Endothelial cell (in vitro differentiated cells): ENCODE measurements at regions not wholly inside any gene's neighbourhood (a gene's known extent, or its start where the extent isn't known, plus 50 kb on each side); places are given as distances from the start of the nearest gene placed in this dataset.

Source experiments
- DNase-seq: peaks from one replicate; pipeline ENCODE4 v3.0.0; 2021; ENCODE audit warnings: low spot score
- H3K27ac Mint-ChIP-seq: one replicate; pipeline ENCODE4 v1.8.0; 2021; ENCODE audit warnings: mixed read lengths, inconsistent platforms; ENCODE audit not compliant: unreplicated experiment
- H3K27me3 Mint-ChIP-seq: one replicate; pipeline ENCODE4 v1.8.0; 2021; ENCODE audit warnings: mild to moderate bottlenecking, moderate library complexity, mixed read lengths, inconsistent platforms; ENCODE audit not compliant: unreplicated experiment
- H3K36me3 Mint-ChIP-seq: one replicate; pipeline ENCODE4 v1.8.0; 2021; ENCODE audit warnings: mild to moderate bottlenecking, low read depth, mixed read lengths, inconsistent platforms; ENCODE audit not compliant: unreplicated experiment
- H3K4me1 Mint-ChIP-seq: one replicate; pipeline ENCODE4 v1.8.0; 2021; ENCODE audit warnings: mild to moderate bottlenecking, mixed read lengths, inconsistent platforms; ENCODE audit not compliant: unreplicated experiment
- H3K4me3 Mint-ChIP-seq: one replicate; pipeline ENCODE4 v1.8.0; 2021; ENCODE audit warnings: mild to moderate bottlenecking, mixed read lengths, inconsistent platforms; ENCODE audit not compliant: unreplicated experiment
- H3K9me3 Mint-ChIP-seq: one replicate; pipeline ENCODE4 v1.8.0; 2021; ENCODE audit warnings: mixed read lengths, inconsistent platforms; ENCODE audit not compliant: unreplicated experiment
- TF ChIP-seq, protein P1 (sequence below): fragments of 200-600 bp; sonication (generic); IDR thresholded peaks from one replicate; pipeline ENCODE4 v1.5.0; 2021; ENCODE audit warnings: antibody characterized with exemption; ENCODE audit not compliant: unreplicated experiment

DNA sequence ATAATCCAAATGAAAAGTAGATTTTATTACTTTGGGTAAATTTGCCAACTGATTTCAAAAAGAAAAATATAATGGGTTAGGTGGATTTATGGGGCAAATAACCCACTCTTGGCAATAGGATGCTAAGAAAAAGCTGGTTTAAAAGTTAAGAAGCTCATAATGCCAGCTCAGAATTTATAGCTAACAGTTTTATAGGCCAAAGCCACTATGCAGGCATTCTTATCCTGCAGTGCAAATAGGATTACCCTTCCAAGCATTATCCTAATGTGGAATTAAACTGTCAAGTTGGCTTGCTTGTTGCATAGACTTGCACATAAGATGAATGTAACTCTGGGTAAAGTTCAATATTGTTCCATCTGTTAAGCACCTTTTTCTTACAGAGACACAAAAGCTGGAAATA, 703.0 kb downstream of the PCDH18 start:
- H3K9me3 Mint-ChIP-seq: no peaks in the 10 kb centered on the region
- no peaks in the 10 kb centered on the region for H3K27me3 Mint-ChIP-seq
- no peaks in the 10 kb centered on the region for H3K4me1 Mint-ChIP-seq
- DNase-seq: no peak
- TF ChIP-seq, protein P1, sequence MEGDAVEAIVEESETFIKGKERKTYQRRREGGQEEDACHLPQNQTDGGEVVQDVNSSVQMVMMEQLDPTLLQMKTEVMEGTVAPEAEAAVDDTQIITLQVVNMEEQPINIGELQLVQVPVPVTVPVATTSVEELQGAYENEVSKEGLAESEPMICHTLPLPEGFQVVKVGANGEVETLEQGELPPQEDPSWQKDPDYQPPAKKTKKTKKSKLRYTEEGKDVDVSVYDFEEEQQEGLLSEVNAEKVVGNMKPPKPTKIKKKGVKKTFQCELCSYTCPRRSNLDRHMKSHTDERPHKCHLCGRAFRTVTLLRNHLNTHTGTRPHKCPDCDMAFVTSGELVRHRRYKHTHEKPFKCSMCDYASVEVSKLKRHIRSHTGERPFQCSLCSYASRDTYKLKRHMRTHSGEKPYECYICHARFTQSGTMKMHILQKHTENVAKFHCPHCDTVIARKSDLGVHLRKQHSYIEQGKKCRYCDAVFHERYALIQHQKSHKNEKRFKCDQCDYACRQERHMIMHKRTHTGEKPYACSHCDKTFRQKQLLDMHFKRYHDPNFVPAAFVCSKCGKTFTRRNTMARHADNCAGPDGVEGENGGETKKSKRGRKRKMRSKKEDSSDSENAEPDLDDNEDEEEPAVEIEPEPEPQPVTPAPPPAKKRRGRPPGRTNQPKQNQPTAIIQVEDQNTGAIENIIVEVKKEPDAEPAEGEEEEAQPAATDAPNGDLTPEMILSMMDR: no peak
- no peaks in the 10 kb centered on the region for H3K36me3 Mint-ChIP-seq
- H3K4me3 Mint-ChIP-seq: no peak overlapping the region
- H3K27ac Mint-ChIP-seq: no peak overlapping the region

DNA sequence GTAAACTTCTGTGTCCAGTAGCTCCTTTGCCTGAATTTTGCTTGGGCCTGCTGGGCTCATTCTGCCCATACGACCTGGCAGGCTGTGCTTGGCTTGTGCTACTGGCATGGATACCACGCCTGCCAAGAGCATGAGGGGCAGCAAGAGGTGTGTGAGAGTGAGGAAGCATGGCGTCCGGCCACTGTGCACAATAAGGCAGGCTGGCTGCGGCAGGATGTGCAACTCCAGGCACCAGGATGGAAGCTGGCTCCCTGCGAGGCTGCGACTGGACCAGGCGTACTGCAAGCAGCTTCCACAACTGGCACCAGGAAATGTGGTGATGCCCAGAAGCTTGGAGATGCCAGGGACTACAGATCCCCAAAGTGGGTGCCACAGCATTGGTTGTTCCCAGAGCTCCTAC, 709.3 kb downstream of the PCDH18 start:
- no peak for DNase-seq
- Mint-ChIP-seq H3K4me1 (peaks cover 10% of the 10 kb centered on the region), H3K4me3 (no peak overlapping the region), H3K36me3 (no peaks in the 10 kb centered on the region), H3K9me3 (no peaks in the 10 kb centered on the region), H3K27ac (no peak overlapping the region), H3K27me3 (no peaks in the 10 kb centered on the region)
- TF ChIP-seq, protein P1: no peak

DNA sequence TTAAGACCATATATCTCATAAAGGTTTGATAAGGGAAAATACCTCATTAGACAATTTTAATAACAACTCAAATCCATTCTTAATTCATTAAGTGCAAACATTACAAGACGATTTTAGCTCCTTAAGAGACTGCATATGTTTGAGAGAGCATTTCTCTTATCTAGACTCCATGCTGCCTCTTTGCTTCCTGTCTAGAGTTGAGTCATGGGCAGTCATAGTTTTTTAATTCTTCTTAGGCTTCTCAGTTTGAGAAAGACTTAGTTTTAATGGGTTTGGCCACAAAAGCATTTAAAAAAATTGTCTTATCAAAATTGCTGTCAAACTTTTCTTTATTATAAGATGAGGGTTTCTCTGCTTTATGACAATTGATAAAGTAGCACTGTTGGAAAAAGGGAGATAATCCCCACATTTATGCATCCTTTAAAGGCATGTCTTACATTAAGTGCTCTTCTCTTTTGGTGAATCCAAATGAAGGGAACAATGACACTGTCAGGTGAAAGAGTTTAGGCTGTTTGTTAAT, 713.4 kb downstream of the PCDH18 start:
- Mint-ChIP-seq H3K9me3 (no peaks in the 10 kb centered on the region), H3K27ac (no peak overlapping the region), H3K4me1 (peaks cover 16% of the 10 kb centered on the region), H3K4me3 (no peak overlapping the region), H3K36me3 (no peaks in the 10 kb centered on the region), H3K27me3 (no peaks in the 10 kb centered on the region)
- TF ChIP-seq, protein P1: no peak
- no peak for DNase-seq

DNA sequence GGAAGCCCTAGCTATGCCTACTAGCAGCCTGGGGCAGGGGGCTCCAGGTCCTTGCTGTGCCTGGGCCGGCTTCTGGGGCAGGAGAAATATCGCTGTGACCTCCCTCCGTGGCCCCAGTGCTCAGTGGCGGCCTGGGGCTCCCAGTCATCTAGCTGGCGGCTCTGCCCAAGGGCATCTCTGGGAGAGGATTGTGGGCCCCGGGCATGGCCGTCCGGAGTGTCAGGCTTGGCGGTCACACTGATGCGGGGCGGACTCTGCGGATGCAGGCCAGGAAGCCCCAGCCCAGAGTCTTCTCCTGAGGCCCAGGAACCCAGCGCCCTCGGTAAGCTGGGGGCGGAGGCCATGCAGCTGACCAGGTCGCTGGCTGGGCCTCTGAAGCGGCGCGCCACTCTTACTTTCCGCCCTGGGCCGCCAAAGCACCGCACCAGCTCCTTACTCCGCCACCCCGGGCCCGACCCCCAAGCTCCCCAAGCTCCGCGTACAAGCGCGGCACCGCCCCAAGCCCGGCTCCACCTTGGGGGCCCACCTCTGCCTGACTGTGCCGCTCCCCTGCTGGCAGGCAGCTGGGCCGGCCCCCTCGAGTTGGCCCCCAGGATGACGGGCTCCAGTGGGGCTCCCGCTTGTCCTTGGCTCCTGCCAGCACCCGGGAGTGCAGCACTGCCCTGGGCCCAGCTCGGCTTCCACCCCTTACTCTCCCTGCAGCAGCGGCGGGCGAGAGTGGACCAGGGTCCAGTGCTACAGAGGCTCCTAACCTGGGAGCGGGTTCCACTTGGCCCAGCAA, 720.0 kb downstream of the PCDH18 start:
- TF ChIP-seq, protein P1: no peak
- no peak for DNase-seq
- Mint-ChIP-seq H3K36me3 (peaks cover 4% of the 10 kb centered on the region), H3K27me3 (no peaks in the 10 kb centered on the region), H3K4me3 (no peak overlapping the region), H3K9me3 (no peaks in the 10 kb centered on the region), H3K4me1 (no peaks in the 10 kb centered on the region), H3K27ac (no peak overlapping the region)

DNA sequence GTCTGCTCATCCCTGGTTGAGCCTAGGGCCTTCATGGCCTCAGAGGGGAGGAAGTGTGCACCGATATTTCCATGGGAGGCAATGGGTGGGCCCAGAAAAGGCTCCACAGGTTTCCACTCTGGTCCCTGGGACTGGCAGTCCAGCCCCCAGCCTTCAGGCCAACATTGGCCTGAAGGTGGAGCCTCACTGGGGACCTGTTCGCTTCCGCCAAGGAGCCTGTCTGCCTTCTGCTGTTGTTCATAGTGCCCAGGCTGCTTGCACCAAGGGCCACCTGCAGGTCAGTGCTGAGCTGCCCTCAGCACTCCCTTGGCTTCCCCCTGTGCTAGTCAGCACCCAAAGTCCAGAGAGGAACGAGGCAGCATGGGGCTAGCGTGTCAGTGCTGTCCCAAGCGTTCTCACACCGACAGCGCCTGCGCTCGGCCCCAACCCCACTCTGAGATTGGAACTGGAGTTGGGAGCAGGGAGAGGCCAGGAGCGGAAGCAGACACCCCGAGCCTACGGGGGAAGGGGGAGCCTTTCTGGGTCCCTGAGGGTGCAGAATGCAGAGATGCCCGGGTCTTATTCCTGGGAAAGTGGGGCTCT, 720.7 kb downstream of the PCDH18 start:
- Mint-ChIP-seq H3K27ac (no peak overlapping the region), H3K4me1 (no peaks in the 10 kb centered on the region), H3K4me3 (no peak overlapping the region), H3K27me3 (no peaks in the 10 kb centered on the region), H3K36me3 (peaks cover 4% of the 10 kb centered on the region), H3K9me3 (no peaks in the 10 kb centered on the region)
- DNase-seq: no peak
- TF ChIP-seq, protein P1: no peak
